ENCODE measurements at regions not wholly inside any gene's neighbourhood (a gene's known extent, or its start where the extent isn't known, plus 50 kb on each side); places are given as distances from the start of the nearest gene placed in this dataset.

DNA sequence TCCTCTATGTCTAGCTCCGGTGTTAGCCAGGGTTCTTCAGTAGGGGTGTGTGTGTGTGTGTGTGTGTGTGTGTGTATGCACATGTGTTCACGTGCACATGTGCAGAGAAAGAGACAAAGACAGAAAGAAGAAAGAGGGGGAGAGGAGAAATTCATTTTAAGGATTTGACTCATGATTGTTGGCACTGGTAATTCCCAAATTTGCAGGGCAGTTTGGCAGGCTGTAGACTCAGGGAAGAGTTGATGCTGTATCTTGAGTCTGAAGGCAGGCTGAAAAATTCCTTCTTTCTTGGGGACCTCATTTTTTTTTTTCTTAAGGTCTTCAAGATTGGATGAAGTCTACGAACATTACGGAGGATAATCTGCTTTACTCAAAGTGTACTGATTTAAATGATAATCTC is 335.7 kb downstream of the NSG2 start:
- TF ChIP-seq, protein P1, sequence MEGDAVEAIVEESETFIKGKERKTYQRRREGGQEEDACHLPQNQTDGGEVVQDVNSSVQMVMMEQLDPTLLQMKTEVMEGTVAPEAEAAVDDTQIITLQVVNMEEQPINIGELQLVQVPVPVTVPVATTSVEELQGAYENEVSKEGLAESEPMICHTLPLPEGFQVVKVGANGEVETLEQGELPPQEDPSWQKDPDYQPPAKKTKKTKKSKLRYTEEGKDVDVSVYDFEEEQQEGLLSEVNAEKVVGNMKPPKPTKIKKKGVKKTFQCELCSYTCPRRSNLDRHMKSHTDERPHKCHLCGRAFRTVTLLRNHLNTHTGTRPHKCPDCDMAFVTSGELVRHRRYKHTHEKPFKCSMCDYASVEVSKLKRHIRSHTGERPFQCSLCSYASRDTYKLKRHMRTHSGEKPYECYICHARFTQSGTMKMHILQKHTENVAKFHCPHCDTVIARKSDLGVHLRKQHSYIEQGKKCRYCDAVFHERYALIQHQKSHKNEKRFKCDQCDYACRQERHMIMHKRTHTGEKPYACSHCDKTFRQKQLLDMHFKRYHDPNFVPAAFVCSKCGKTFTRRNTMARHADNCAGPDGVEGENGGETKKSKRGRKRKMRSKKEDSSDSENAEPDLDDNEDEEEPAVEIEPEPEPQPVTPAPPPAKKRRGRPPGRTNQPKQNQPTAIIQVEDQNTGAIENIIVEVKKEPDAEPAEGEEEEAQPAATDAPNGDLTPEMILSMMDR (IDR thresholded peaks at IDR 0.05) = no peak
- TF ChIP-seq POLR2A (IDR thresholded peaks at IDR 0.05) (no peak), POLR2AphosphoS5 (IDR thresholded peaks at IDR 0.05) (no peak), EP300 (IDR thresholded peaks at IDR 0.05) (no peak)

All from gastroesophageal sphincter (tissue), 3 donors.